SKM-1 (cell line): ENCODE measurements at regions not wholly inside any gene's neighbourhood (a gene's known extent, or its start where the extent isn't known, plus 50 kb on each side); places are given as distances from the start of the nearest gene placed in this dataset.

Experiments
- DNase-seq: peaks from one replicate; lab custom pipeline; 2025; ENCODE audit not compliant: unreplicated experiment; lab: John Stamatoyannopoulos, UW

DNA sequence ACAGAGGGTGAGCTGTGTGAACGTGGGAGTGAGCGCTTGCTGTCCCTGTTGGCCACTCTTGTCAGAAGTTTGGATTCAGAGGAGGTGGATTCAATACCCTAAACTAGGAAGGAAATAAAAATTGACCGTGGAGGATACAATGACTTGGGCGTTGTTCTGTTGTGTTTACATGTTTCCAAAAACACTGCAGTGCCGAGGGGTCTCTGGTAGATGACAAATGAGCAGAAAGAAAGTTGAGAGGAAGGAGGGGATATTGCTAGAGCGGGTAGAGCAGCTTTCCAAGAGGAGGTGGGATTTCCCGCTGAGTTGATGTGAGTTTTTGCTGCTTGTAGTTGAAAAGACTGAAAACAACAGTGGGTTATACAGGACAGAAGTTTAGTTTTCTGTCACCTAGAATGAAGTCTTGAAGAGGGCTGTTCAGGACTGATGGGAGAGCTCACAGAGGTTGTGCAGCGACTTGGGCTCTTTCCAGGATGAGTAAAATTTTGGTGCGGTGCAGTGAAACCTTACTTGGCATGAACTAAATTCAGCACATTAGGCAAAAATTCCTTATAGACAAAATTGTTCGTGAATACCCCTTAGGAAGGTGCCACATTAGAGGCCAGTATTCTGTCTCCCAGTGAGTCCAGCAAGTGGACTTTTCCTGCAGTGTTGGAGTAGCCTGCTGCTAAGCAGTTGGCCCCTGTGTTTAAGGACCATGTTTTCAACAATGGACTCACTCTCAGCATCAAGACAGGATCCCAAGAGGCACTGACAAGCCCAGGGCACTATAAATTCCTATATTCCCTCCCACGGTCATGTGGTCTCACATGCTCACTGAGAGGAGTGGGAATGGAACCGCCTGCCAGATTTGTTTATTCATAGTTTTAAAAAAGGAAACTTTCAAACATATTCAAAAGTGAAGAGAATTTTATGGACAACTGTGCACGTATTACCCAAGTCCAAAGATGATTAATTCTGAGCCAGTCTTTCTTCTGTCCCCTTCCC lies 435.0 kb upstream of the C2CD4B start:
- no peak for DNase-seq

DNA sequence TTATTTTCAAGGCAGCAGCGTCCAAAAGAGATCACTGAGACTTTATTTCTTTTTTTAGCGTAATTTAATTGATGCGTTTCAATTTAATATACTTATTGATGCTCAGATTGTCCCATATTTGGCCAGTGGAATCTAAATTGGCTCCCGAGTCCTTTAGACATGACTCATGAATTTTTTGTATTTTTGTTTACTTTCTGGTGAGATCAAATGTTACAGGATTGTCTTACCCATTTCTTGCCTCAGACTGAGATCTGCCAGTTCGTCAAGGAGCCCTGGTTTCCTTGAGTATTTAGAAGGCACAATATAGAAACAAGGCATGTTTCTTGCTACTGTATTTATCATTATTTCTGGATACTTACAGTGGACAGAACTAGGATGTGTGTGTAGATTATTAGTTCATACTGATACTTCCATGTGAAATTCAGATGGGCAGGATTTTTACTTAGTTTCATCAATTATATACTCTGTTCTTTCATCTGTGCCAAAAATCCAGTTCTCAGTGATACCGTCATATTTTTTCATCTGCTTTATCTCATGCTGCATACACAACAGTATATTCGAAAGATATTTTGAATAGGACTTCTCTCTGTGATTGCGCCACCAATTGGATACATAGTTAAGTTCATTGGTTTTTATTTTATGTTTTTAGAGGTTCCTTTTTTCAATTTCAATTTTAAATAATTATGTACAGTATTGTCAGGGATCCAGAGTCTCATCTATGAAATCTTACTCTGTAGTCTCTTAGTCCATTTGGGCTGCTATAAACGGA lies 436.9 kb upstream of the C2CD4B start:
- no peak for DNase-seq

DNA sequence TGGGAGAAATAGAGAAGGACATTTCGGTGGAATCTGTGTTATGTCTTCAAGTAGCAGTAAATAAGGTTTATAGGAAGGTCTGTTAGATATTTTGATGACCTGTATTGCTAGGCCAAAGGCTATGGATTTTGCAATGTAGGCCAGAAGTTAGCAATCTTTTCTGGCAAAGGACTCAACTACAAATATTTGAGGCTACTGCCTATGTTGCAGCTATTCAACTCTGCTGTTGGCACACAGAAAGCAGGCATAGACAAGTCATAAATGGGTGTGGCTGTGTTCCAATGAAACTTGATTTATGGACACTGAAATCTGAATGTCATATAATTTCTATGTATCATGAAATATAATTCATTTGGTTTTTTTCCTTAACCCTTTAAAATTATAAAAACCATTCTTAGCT lies 438.7 kb upstream of the C2CD4B start:
- DNase-seq: no peak

DNA sequence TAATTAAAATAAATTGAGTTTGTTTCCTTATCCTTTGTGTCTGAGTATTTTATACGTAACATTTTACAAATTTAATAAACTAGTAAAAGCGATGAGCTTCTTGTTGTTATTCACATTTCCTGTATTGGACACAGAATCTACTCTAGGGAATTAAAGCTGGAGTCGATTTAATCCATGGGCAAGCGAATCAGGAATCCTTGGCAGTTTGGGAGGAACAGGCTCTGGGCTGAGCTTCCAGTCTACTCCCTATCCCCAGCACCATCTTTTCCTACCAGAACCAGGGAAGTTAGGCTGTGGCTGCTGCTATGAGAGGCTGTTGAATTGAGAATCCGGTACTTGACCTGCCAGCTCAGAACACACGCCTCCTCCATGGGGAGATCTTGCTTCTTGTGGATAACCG lies 437.3 kb upstream of the TPM1 start:
- DNase-seq: no peak

DNA sequence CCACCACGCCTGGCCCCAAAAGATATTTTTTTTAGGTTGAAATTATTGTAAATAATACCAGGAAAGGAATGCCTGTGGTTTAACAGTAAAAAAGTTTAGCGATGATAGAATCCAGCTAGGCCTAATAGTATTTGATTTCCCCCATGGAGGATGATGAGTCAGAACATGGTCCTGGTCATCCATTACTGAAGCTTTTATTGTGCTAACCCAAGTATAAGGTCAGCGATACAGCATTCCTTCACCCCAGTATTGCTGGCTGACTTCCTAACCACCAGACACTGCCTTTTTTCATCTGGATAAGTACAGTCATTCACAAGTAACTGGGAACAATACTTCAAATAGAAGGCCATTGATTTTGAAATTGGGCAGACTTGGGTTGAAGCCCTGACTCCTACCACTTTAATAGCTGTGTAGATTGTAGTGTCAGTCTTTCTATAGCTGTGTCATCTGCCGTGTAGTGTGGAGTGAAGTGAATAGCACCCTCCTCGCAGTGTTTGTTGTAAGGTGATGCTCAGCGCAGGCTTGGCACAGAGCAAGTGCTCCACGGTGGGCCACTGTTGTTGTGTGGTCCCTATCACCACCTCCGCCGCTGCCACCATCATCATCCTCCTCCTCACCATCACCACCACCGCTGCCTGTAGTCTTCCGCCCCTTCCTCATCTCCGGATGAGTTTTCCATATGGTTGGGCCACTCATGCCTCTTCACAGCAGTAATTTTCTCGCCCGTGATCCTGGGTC lies 436.0 kb upstream of the TPM1 start:
- DNase-seq: no peak

DNA sequence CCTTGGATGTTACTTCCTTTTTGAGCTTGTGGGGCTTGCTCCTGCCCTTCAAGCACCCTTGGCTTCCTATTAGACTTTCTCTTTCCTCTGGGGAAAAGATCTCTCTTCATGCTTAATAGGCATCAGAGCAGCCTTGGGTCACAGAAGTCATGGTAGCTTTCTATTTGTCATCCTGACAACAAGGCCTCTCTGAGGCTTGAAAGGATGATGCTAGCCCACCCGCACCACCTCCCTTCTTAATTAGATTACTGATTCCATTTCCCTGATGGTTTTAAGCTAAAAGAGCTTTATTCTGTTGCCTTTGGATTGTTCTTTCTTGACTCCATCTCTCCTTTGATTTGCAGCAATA lies 435.5 kb upstream of the TPM1 start:
- no peak for DNase-seq

DNA sequence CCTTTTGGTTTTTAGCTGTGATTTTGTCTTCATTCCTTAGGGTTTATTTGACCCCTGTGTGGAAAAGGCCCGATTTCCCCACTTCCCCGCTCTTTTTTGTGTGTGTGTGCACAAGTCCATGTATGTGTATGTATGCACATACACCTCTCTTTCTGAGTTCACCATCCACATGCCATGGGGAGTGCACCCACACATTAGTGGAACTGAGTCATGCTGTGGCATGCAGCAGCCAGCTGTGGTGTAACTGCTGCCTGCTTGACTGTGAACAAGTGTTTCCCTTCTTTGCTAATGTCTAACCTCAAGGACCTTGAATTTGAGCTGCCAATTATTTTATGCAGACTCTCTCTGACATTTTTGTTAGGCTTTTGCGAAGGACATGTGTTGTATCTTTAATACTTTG lies 434.9 kb upstream of the TPM1 start:
- DNase-seq: no peak

DNA sequence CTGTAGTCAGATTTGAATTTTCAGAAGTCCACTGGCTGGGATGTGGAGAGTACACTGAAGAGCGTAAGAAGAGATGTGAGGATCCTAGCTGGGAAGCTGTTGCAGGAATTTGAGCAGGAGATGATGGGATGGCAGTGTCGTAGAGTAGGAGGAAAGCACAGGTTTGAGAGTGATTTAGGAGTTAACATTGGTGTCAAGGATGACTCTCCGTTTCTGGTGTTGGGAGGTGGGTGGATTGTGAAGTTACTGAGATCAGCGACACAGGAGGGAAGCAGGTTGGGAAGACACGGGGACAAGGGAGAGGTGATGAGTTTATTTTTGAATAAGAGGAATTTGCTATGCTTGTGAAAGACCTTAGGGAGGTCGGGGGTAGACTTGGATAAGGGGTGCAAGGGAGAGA lies 434.2 kb upstream of the TPM1 start:
- no peak for DNase-seq

DNA sequence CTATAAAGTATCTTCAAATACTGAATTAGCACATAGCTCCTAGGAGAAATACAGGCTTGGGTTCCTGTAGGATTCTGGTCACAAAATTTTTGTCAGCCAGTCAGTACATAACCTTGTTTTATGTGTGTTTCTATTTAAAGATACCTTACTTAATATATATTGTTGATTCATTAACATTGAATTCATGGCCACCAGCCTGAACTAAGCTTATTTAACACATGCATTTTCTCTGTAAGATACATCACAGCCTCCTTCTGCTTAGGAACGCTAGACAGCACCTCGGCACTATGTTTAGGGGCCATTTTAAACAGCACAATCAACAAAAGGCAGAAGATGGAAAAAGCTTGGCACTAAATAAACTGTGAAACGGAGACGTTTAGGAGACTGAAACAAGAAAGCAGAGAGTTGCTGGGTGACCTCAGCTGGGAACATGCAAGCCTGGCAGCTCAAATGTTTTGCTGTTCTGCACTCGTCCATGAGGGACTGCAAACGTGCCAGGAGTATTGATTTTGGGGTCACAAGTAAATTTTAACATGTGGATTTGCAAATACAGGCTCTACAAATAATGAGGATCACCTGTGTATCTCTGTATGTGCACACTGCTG lies 432.2 kb upstream of the TPM1 start:
- DNase-seq: no peak

DNA sequence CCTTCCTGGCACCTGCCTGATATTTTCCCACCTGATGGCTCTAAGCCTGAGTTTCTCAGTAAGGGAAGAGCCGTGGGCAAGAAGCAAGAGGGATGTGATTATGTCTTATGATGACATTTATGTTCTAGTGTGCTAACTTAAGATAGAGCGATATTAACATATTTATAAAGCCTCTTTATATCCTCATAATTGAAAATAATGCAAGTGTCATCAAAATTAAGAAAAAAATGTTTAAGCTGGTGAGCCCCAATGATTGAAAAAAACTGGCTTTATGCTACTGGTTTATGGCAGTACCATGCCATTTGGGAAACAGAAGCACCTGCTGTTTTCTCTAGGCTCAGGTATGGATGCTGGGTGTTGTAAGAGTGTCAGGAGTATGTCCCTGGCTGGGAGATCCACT lies 431.5 kb upstream of the TPM1 start:
- no peak for DNase-seq

DNA sequence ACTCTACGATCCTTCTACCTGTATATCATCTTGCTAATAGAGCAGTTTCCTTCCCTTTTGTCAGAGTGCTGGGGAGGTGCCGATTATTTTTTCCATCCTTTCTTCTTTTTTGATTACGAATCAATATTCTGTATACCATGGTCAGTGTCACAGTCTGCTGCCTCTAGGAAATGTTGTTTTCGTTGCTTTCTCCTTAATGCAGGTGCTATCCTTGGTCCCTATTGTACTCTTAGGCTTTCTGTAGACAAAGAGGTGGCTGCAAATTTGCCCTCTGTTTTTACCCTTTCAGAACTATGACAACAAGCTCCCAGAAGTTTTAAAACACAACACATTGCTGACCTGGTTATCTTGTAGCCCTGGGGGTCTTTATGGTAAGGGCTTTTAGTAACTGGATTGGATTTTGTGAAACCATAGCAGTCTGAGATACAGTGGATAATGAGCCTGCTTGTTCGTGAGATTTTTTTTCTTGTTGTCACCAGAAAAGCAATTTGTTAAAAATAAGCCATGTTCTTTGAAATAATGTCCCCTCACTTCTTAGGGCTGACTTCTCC lies 430.3 kb upstream of the TPM1 start:
- no peak for DNase-seq

DNA sequence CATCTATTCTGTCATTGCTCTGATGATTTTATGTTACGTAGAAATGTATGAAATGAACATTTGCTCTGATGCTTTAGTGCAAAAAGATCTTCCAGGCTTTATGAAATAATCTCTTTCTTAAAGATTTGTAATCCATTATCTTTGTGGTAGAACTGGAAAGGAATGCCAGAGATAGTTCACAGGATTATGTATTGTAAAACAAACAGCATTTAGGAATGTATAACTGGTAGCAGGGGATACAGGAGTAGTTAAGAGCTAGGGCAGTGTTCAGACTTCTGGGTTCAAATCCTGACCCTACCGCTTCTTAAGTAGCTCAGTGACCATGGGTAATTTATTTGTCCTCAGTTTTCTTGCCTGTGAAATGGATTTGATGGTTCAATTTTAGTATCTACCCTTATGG lies 429.8 kb upstream of the TPM1 start:
- DNase-seq: no peak

DNA sequence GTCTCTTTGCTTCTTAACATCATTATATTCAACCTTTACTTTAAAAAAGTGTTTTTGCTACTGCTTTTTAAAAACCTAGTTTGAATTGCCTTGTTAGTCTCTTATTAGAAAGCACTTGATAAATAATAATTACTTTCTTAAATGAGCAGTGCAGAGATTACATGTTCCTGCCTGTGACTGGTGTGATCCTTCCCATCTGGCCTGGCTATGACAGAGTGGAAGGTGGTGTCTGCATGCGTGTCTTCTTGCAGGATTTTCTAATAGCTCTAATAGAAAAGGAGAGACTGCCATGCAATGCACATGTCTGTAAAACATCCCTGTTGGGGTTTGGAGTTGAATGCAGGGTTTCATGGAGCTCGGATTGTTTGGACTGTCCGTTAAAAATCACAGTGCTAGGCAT lies 425.8 kb upstream of the TPM1 start:
- DNase-seq: no peak

DNA sequence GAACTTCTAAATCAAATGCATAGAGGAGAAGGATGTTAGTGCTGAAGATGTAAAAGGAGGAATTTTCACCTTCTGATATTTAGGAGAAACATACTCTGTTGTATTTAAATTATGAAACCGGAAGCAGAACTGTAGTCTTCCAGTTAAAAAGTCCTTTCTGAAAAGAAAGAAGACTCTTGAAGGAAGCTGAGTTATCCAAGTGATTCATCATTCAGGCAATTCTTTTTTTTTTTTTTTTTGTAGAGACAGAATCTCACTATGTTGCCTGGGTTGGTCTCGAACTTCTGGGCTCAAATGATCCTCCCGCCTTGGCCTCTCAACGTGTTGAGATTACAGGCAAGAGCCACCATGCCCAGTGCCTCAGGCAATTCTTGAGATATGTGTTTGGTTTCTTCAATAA lies 424.8 kb upstream of the TPM1 start:
- no peak for DNase-seq

DNA sequence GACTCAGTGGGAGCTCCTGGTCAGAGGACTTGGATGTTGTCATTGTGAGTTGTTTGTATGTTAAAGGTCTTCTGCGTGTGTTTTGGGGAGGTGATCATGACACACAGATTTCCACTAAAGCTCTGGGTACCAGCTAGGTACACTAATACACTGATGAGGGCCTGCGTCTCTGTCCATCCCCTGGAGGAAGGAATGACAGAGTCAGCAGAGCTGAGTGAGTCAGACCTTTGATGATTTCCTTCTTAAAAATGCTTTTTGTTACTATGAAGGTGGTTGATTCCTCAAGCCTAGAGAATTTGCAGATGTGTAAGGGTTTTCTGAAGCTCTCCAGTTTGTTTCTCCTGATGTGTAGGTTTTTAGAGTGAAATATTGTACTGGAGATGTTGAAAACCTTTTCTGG lies 424.1 kb upstream of the TPM1 start:
- no peak for DNase-seq

DNA sequence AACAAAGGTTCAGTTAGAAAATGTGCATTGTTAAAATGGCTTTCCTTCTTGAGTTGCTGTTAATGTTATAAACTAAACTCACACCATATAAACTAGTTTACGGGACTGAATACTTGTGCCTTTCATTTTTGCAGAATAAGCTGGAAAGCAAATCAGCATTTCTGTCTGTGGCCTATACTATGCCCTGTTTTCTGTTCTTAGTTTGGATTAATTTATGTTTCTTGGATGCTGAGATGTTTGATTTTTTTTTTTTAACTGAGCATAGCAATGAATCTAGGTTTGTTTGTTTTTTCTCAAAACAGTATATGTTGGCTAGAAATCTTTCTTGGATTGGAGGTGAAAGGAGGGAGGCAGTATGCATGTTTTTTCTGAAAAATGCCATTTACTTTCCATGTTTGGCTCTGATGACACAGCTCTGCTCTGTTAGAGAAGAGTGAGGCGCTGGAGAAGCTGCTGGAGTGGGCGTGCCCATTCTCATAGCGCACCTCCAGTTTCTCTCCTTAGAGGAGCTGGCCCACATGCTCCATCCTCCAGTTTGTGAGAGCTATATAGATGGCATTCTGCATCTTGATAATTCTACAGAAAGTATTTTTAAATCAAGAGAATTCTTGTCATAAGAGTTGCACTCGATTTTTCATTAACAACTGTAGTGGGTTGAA lies 423.6 kb upstream of the TPM1 start:
- DNase-seq: no peak

DNA sequence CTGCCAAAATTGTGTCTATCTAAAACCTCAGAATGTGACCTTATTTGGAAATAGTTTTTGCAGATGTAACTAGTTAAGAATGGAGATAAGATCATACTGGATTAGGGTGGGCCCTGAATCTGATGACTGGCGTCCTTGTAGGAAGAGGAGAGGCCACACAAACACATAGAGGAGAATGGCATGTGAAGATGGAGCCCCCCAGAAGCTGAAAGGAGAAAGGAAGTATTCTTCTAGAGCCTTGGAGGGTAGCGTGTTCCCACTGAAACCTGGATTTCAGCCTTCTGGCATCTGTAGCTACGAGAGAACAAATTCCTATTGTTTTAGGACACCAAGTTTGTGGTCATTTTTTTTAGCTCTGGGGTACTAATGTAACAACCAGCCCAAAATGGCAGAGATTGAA lies 423.0 kb upstream of the TPM1 start:
- DNase-seq: no peak

DNA sequence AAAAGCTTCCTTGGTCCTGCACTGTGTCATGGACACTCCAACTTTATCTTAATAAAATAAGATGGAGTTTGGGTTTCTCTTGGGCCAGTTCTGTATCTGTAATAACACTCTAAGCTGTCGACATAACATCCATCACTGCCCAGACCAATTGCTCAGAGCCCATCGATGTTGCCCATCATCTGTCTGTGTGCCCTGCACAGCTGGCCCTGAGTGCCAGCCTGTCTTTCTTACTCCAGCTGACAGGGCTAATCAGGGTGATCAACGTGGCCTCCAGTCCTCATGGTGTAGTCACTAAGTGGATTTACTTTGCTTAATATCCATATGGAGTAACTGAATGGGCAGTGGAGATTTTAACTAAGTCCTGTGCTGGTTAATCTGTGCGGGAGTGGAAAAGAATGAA lies 419.8 kb upstream of the TPM1 start:
- no peak for DNase-seq

DNA sequence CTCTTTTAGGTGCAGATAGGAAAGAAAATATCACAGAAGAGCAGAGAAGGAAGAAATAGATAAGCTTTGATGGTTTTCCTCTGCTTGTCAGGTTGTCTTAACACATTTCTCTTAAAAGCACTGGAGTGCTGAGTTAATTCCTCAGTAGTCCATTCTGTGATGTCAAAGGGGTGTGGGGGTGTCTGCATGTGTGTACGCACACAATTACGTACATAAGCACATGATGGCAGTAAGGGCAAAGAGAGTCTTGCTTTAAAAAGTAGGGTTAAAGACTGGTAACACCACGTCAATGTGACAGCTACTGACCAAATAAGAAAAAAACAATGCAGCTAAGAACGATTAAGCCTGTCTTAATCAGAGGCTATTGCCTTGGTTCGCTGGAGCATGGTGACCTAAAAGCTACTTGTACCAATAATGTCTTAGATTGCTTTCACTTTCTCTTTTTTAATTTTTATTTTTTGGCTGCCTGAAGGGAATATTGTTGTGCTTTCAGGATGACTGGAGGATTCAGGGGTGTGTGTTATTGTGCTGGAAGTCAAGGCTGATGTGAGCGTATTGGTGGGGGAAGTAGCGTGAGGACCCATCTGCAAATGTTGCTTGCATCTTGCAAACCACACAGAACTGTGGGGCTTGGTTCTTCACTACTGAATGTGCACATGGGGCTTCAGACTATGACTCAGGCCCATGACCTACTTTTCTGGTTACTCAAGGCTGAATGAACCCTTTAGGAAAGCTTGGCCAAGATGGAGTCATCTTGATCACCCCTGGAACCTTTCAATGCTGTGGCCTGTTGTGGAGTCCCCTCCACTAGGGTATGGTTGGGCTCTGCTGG lies 417.8 kb upstream of the TPM1 start:
- DNase-seq: no peak
